KBM-7 (cell line): ENCODE measurements at regions not wholly inside any gene's neighbourhood (a gene's known extent, or its start where the extent isn't known, plus 50 kb on each side); places are given as distances from the start of the nearest gene placed in this dataset.
"Not testable (repeated sequence)": the region's sequence is repeated elsewhere in the genome, so short reads cannot be mapped to it uniquely, and the experiment has no call there.

ENCODE experiments used
- DNase-seq: peaks from one replicate; pipeline ENCODE4 v3.0.0-alpha.2; 2015
- in situ Hi-C: fragments of 300-500 bp; cut with MboI; formaldehyde crosslinking; loops from 2 replicates; pipeline ENCODE4 v1.14.3; 2020; ENCODE audit warnings: low sequenced_read_pairs, low pct_unique_long_range_greater_than_20kb, mixed read lengths

- in situ Hi-C loops, DNase-seq: not testable (repeated sequence)
Observed at GRCh38 chr11:24217319-24217718, 279.5 kb upstream of the LUZP2 start.

DNA sequence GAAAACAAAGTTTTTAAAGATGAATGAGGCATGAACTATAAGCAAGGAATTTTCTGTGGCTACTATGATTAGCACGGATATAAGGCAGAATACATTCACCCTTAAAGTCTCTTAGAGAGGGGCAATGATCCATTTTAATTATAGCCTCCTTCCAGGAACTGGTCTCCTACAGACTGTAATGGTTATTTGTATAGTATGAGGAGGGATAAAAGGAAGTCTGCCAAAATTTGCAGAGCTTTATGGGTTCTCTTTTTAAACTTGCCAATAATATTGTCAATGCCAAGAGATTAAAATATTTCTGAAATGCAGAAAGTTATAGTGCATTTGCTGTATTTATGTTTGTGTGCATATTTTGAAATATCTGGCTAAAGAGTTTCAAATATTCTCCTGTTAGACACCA, 271.4 kb upstream of the LUZP2 start:
- in situ Hi-C loops, result no loop called here

DNA sequence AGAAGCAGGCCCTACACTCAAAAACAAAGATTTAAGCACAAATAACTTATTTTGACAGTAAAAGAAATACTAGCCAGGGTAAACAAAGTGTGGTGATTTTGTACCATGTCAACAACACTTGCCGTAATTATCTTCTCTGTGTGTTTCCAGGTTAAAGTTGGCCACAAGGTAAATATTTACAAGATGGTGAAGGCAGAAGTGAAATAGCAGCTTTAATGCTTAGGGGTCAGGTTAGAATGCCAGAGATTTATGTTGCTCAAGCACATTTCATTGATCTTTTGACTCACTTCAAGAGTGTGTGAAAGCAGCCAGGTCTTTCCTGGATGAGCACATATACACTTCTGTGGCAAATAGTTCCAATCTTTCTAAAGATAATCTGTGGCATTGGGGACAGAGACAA, 270.2 kb upstream of the LUZP2 start:
- in situ Hi-C loops, result no loop called here
- DNase-seq, result no peak

More for the DNA sequence above, 271.4 kb upstream of the LUZP2 start:
- DNase-seq, result no peak

GRCh38 chr11:24233041-24233440, 263.8 kb upstream of the LUZP2 start:
- in situ Hi-C loops, result no loop called here
- DNase-seq, result no peak

DNA sequence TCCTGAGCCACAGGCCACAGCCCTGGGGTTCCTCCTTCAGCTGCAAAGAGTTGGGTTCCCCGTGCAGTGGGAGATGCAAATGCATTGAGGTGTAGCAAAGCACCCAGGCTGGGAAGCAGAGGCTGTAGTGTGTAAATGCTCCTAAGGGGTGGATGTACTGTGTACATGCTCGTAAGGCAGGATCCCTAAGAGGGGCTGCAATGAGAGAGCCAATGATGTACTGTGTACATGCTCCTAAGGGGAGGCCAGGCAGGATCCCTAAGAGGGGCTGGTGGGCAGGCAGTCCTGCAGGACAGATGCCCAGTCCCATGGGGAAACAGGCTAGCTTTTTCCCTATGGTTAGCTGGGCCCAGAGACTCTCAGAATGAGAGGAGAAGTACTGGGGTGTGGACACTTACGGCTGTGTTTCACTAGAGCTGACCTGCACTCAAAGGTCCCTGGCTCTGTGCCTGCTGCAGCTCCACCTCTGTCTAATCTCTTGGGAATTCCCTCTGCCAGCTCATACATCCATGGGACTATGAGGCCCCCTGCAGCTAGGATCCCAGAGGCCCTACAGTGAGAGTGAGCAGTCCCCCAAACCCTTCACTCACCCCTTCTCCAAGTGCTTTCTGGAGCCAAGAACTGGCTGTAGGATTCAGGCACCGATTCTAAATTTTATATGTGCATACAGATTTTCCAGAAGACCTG, 261.9 kb upstream of the LUZP2 start:
- no peak for DNase-seq
- in situ Hi-C loops, result no loop called here

DNA sequence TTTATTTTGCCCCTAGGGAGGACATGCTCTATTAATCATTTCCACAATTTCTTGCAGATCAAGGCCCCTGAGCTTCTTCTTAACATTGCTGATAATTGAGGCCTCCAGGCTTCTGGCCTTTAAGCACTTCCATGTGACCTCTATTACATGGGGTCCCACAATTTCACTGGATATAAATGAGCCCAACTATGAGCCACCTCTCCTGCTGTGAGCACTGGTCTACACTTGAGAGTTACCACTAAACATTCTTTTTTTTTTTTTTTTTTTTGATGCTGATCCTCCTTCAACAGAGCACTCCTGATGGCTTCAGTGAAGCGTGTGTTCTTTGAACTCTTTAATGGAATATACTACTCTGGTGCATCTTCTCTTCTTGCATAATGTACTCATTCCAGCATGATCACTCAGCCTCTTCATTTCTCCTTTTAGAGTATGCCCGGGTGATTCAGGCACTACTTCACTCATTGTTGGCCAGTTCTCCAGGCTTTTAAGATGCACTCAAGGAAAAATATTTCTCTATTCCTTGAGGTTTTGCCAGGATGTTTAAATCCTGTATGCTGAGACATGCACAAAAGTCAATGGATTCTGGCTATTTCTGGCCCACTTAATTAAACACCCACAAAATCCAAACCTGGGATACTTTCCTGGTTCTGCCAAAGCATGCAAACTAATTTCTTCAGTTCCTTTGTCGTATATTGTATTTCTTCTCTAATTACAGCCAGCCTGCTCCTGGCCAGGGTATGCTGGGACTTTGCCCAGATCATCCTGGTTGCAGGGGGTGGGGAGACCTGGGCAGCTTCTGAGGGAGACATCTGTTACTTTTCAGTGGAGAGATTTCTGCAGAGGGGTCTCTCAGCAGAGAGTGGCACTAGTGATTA, 257.8 kb upstream of the LUZP2 start:
- in situ Hi-C loops, result no loop called here
- DNase-seq, result no peak

- in situ Hi-C loops, result no loop called here
- DNase-seq, result no peak
Observed at GRCh38 chr11:24239930-24240329, 256.9 kb upstream of the LUZP2 start.

GRCh38 chr11:24240496-24241175, 256.2 kb upstream of the LUZP2 start:
- in situ Hi-C loops, result no loop called here

GRCh38 chr11:24246715-24247114, 250.1 kb upstream of the LUZP2 start:
- DNase-seq, result no peak
- in situ Hi-C loops, result no loop called here

More at GRCh38 chr11:24240496-24241175, 256.2 kb upstream of the LUZP2 start:
- DNase-seq, result no peak

GRCh38 chr11:24247846-24248245, 249.0 kb upstream of the LUZP2 start:
- in situ Hi-C loops, result no loop called here
- no peak for DNase-seq

DNA sequence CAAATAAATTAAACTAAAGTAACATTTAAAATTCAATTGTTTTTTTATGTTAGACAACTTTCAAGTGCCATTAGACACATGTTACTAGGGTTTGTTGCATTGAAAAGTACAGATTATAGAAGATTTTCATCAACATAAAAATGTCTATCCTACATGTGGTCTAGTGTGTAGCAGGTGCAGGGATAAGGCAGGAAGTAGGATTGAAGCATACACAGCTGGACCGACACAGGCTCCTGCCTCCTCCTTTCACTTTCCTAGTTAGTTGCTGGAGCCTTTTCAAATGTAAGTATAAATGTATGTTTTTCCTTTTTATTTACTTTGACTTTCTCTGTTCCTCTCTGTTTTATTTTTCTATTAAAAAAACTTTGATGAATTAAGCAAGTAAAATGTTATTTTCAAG, 246.9 kb upstream of the LUZP2 start:
- no peak for DNase-seq
- in situ Hi-C loops, result no loop called here

DNA sequence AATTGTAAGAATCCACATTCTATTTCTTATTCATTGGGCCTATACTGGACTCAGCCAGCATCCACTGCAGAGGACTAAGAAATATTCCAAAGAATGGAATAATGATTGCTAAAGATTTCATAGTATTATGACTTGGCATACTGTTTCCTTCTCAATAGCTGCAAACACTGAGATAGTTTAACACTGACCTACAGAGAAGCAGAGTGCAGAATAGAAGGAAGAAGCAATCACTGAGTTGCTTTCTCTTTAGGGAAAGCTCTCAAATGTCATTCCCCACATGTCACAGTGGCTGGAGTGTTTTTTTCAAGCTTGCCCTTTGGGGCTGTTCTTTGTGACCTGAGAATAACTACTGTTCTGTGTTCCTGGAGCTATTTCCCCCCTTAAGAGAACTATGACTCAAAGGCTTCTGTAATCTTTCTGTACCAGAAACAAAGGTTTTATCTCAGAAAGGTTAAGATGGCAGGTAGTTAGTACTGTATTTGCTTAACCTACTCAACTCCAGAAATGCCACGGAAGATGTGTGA, 243.6 kb upstream of the LUZP2 start:
- in situ Hi-C loops, result no loop called here
- DNase-seq, result no peak

GRCh38 chr11:24264868-24265267, 232.0 kb upstream of the LUZP2 start:
- DNase-seq, result no peak
- in situ Hi-C loops, result no loop called here

GRCh38 chr11:24267014-24267413, 229.8 kb upstream of the LUZP2 start:
- in situ Hi-C loops, result no loop called here
- no peak for DNase-seq

GRCh38 chr11:24271798-24272197, 225.1 kb upstream of the LUZP2 start:
- DNase-seq, result no peak
- in situ Hi-C loops, result no loop called here

- DNase-seq, in situ Hi-C loops: not testable (repeated sequence)
Observed at GRCh38 chr11:24274214-24274781, 222.6 kb upstream of the LUZP2 start.

DNA sequence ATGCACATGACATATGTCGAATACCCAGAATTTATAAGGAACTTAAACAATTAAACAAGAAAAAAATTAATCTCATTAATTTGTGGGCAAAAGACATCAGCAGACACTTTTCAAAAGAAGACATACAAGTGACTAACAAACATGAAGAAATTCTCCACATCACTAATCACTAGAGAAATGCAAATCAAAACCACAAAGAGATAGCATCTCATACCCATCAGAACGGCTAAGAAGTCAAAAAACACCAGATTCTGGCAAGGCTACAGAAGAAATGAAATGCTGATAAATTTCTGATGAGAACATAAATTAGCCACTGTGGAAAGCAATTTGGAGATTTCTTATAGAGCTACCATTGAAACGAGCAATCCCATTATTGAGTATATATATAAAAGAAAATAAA, 210.6 kb upstream of the LUZP2 start:
- in situ Hi-C loops, result no loop called here

DNA sequence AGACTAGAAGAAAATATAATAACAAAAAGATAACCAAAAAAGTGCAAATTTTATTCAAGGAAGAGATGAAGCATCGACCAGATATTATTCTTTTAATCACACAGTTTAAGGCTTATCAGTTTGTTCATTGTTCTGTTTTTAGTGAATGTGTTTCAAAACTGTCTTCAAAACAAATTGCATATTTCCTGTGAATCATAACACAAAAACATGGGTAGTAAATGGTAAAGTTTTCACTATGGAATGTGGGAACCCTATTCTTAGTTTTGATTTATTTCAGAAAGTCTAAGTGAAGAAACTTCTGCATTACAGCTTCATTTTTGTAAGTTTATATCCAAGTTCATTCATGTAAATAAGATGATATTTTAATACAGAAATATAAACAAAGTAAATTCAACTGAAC, 207.6 kb upstream of the LUZP2 start:
- in situ Hi-C loops, result no loop called here
- DNase-seq, result no peak

More for the DNA sequence above, 210.6 kb upstream of the LUZP2 start:
- no peak for DNase-seq

DNA sequence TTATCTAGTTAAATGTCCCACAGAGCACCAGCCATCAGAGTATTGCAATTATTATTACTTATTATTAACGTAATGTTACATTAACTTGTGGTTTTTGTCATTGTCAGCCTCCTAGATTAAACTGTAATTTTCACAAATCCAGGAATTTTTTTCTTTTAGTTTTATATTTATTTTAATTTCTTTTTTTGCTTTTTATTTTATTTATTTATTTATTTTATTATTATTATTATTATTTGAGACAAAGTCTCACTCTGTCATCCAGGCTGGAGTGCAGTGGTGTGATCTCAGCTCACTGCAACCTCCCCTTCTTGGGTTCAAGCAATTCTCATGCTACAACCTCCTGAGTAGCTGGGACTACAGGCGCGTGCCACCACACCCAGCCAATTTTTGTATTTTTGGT, 202.9 kb upstream of the LUZP2 start:
- in situ Hi-C loops, result no loop called here
- no peak for DNase-seq
